ENCODE measurements at regions not wholly inside any gene's neighbourhood (a gene's known extent, or its start where the extent isn't known, plus 50 kb on each side); places are given as distances from the start of the nearest gene placed in this dataset.
A peak's percentile ranks its signal among the peaks of the same experiment; 100 is the strongest.
"Not testable (repeated sequence)": the region's sequence is repeated elsewhere in the genome, so short reads cannot be mapped to it uniquely, and the experiment has no call there.

- no peak for DNase-seq
Observed at GRCh38 chr22:35186492-35186891, 70.8 kb upstream of the HMGXB4 start.

- not testable (repeated sequence) for DNase-seq
Observed at GRCh38 chr22:35188930-35189329, 68.4 kb upstream of the HMGXB4 start.

- DNase-seq, result no peak
Observed at GRCh38 chr22:35189559-35189958, 67.7 kb upstream of the HMGXB4 start.

- no peak for DNase-seq
Observed at GRCh38 chr22:35191412-35191811, 65.9 kb upstream of the HMGXB4 start.

GRCh38 chr22:35192129-35192918 is 65.0 kb upstream of the HMGXB4 start:
- no peak for DNase-seq

GRCh38 chr22:35195226-35195625 is 62.1 kb upstream of the HMGXB4 start:
- no peak for DNase-seq

- DNase-seq, result peak; percentile 53
Observed at GRCh38 chr22:35195821-35196220, 61.5 kb upstream of the HMGXB4 start.

GRCh38 chr22:35197071-35197470 is 60.2 kb upstream of the HMGXB4 start:
- DNase-seq, result no peak

GRCh38 chr22:35197886-35198285 is 59.4 kb upstream of the HMGXB4 start:
- no peak for DNase-seq

- no peak for DNase-seq
Observed at GRCh38 chr22:35198738-35199137, 58.6 kb upstream of the HMGXB4 start.

GRCh38 chr22:35202376-35202775 is 54.9 kb upstream of the HMGXB4 start:
- DNase-seq, result no peak

GRCh38 chr22:35203583-35203982 is 53.7 kb upstream of the HMGXB4 start:
- no peak for DNase-seq

- no peak for DNase-seq
Observed at GRCh38 chr22:35204807-35205775, 52.2 kb upstream of the HMGXB4 start.

GRCh38 chr22:35205961-35206360 is 51.3 kb upstream of the HMGXB4 start:
- no peak for DNase-seq

GRCh38 chr22:35206889-35207288 is 50.4 kb upstream of the HMGXB4 start:
- no peak for DNase-seq

Measured in NCI-H1436 treated with DMSO at 0.1 percent for 48 hours (cell line).